GM19328 (cell line): ENCODE measurements at regions not wholly inside any gene's neighbourhood (a gene's known extent, or its start where the extent isn't known, plus 50 kb on each side); places are given as distances from the start of the nearest gene placed in this dataset.
"Not testable (repeated sequence)": the region's sequence is repeated elsewhere in the genome, so short reads cannot be mapped to it uniquely, and the experiment has no call there.

Experiments
- ATAC-seq: cut with Tn5 transposase; IDR thresholded peaks from one replicate; pipeline ENCODE4 v1.9.1; 2021; ENCODE audit warnings: mild to moderate bottlenecking, moderate library complexity; ENCODE audit not compliant: unreplicated experiment

GRCh38 chr10:23493711-23494110 is 54.8 kb downstream of the OTUD1 start:
- no peak for ATAC-seq

GRCh38 chr10:23496727-23497126 is 57.9 kb downstream of the OTUD1 start:
- no peak for ATAC-seq

GRCh38 chr10:23499372-23500132 is 60.7 kb downstream of the OTUD1 start:
- no peak for ATAC-seq

- ATAC-seq = no peak
These were observed 67.1 kb downstream of the OTUD1 start for GRCh38 chr10:23505797-23506465.

- ATAC-seq = no peak
These were observed 73.6 kb downstream of the OTUD1 start for GRCh38 chr10:23512355-23513058.

- ATAC-seq = not testable (repeated sequence)
These were observed 74.7 kb downstream of the OTUD1 start for GRCh38 chr10:23513621-23514020.

- no peak for ATAC-seq
These were observed 75.4 kb downstream of the OTUD1 start for GRCh38 chr10:23514321-23514720.

GRCh38 chr10:23516530-23516929 is 77.7 kb downstream of the OTUD1 start:
- no peak for ATAC-seq

- no peak for ATAC-seq
These were observed 78.3 kb downstream of the OTUD1 start for GRCh38 chr10:23517155-23517554.

- ATAC-seq = no peak
These were observed 82.9 kb downstream of the OTUD1 start for GRCh38 chr10:23521735-23522134.

- ATAC-seq = no peak
These were observed 83.5 kb downstream of the OTUD1 start for GRCh38 chr10:23522345-23522744.

- ATAC-seq = no peak
These were observed 84.4 kb downstream of the OTUD1 start for GRCh38 chr10:23523251-23523650.

GRCh38 chr10:23525406-23525805 is 86.5 kb downstream of the OTUD1 start:
- no peak for ATAC-seq

- ATAC-seq = no peak
These were observed 89.5 kb downstream of the OTUD1 start for GRCh38 chr10:23528419-23528818.

GRCh38 chr10:23529625-23530024 is 90.8 kb downstream of the OTUD1 start:
- ATAC-seq = no peak

GRCh38 chr10:23530079-23530478 is 91.2 kb downstream of the OTUD1 start:
- no peak for ATAC-seq

GRCh38 chr10:23533212-23533611 is 94.3 kb downstream of the OTUD1 start:
- ATAC-seq = no peak

- ATAC-seq = no peak
These were observed 95.5 kb downstream of the OTUD1 start for GRCh38 chr10:23534326-23534725.

GRCh38 chr10:23534761-23535160 is 95.9 kb downstream of the OTUD1 start:
- no peak for ATAC-seq

- no peak for ATAC-seq
These were observed 96.5 kb downstream of the OTUD1 start for GRCh38 chr10:23535381-23535780.

- no peak for ATAC-seq
These were observed 100.1 kb downstream of the OTUD1 start for GRCh38 chr10:23538968-23539367.
